Right lobe of liver (tissue), 4 donors: ENCODE measurements at regions not wholly inside any gene's neighbourhood (a gene's known extent, or its start where the extent isn't known, plus 50 kb on each side); places are given as distances from the start of the nearest gene placed in this dataset.

Experiments
- POLR2A ChIP-seq: fragments of 450-650 bp; IDR thresholded peaks from one replicate; pipeline ENCODE4 v1.6.1; 2017; ENCODE audit warnings: antibody characterized with exemption, mild to moderate bottlenecking
- TF ChIP-seq, protein P1 (sequence below), 4 donors: fragments of 200-600 bp in 3 of 4; fragments of 450-650 bp in 1 of 4; IDR thresholded peaks; one replicate each; pipeline versions ENCODE4 v1.5.1 to v1.8.0; 2016 to 2022; ENCODE audit warnings: antibody characterized with exemption in 4 of 4, mild to moderate bottlenecking in 2 of 4
- donor health status: DM: no; HTN: no; CAD: no.
- donor health status: DM: no; HTN: no; CAD: no.
- donor health status: DM: no; HTN: yes; CAD: no.

DNA sequence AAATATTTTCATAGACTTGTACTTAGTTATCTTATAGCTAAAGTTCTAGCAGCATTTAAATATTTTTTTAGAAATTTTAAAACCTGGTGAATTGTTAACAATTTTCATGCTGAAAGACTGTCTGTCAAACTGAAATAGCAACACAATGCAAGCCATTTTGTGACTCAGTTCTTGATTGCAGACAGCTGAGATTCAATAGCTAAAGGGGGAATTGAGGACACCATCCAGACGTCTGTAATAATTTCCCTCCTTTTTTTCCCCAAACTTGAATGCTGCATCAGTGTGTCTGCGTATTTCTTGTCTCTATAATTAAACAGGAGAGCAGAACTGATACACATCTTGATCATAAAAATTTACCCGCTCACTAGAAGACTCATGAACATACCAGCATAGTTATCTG, 468.3 kb downstream of the GBE1 start:
- TF ChIP-seq, protein P1, sequence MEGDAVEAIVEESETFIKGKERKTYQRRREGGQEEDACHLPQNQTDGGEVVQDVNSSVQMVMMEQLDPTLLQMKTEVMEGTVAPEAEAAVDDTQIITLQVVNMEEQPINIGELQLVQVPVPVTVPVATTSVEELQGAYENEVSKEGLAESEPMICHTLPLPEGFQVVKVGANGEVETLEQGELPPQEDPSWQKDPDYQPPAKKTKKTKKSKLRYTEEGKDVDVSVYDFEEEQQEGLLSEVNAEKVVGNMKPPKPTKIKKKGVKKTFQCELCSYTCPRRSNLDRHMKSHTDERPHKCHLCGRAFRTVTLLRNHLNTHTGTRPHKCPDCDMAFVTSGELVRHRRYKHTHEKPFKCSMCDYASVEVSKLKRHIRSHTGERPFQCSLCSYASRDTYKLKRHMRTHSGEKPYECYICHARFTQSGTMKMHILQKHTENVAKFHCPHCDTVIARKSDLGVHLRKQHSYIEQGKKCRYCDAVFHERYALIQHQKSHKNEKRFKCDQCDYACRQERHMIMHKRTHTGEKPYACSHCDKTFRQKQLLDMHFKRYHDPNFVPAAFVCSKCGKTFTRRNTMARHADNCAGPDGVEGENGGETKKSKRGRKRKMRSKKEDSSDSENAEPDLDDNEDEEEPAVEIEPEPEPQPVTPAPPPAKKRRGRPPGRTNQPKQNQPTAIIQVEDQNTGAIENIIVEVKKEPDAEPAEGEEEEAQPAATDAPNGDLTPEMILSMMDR (IDR thresholded peaks at IDR 0.05): no peak
- no peak for TF ChIP-seq POLR2A
